ENCODE measurements at regions not wholly inside any gene's neighbourhood (a gene's known extent, or its start where the extent isn't known, plus 50 kb on each side); places are given as distances from the start of the nearest gene placed in this dataset.

DNA sequence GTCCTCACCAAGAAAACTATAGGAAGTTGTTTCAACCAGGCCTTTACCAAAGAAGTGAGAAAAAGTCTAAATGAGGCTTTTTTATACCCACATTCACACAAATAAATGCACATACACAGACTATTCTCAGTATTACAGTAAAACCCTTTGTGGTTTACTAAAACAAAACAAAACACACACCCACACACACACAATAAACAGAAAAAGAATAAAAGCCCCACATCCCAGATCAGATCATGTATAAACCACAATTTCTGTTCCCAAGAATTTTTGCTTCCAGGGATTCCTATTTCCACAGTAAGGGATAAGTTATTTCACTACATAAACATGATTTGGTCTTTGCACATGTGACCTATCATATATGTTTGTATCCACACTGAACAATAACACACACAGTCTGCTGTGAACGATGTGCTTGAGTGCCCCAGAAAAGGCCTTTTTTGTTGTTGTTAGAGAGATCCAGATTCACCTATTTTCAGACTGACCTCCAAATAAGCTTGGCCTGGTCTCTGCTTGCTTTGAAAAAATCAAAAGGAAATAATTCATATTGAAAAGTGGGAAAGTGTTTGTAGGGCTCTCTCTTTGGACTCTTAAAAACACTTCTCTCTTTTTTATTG lies 283.4 kb upstream of the ATP11B start:
- ChIA-PET POLR2A (no interaction called here), CTCF (no interaction called here)
- no peak overlapping the region for H3K4me2 ChIP-seq (replicated peaks; ENCODE audit: low read depth, low read length, poor library complexity, severe bottlenecking)
- DNase-seq: no peak
- peaks cover 15% of the 10 kb centered on the region for H3K27me3 Mint-ChIP-seq
- H3K36me3 ChIP-seq (replicated peaks in 1 of 2; ENCODE audit: control extremely low read depth in 1 of 2, control insufficient read depth in 1 of 2, extremely low read depth in 1 of 2, insufficient read depth in 2 of 2, low read length in 1 of 2): no peaks in the 10 kb centered on the region
- no CpG with 5 or more reads among the region's 1 CpG for WGBS (ENCODE audit: insufficient coverage)
- H3K9me3 ChIP-seq (ENCODE audit: control extremely low read depth in 1 of 3, control insufficient read depth in 2 of 3, insufficient read depth in 1 of 3, low read length in 2 of 3): no peaks in the 10 kb centered on the region
- ATAC-seq (ENCODE audit: low read depth): no peak
- no peak for TF ChIP-seq EZH2 (IDR thresholded peaks at IDR 0.05; ENCODE audit: borderline replicate concordance, insufficient read depth, low read depth, low read length, poor library complexity, severe bottlenecking)
- TF ChIP-seq, protein P1, sequence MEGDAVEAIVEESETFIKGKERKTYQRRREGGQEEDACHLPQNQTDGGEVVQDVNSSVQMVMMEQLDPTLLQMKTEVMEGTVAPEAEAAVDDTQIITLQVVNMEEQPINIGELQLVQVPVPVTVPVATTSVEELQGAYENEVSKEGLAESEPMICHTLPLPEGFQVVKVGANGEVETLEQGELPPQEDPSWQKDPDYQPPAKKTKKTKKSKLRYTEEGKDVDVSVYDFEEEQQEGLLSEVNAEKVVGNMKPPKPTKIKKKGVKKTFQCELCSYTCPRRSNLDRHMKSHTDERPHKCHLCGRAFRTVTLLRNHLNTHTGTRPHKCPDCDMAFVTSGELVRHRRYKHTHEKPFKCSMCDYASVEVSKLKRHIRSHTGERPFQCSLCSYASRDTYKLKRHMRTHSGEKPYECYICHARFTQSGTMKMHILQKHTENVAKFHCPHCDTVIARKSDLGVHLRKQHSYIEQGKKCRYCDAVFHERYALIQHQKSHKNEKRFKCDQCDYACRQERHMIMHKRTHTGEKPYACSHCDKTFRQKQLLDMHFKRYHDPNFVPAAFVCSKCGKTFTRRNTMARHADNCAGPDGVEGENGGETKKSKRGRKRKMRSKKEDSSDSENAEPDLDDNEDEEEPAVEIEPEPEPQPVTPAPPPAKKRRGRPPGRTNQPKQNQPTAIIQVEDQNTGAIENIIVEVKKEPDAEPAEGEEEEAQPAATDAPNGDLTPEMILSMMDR (IDR thresholded peaks at IDR 0.05): no peak
- intact Hi-C loops (cut with micrococcal nuclease): no loop called here
- no peak overlapping the region for H3K4me3 ChIP-seq (ENCODE audit: control extremely low read depth in 1 of 5, extremely low read depth in 1 of 5, insufficient read depth in 1 of 5, low read depth in 2 of 5, low read length in 4 of 5)
- H3K4me3 Mint-ChIP-seq: no peak overlapping the region
- H3K9ac ChIP-seq (ENCODE audit: low read length): no peak overlapping the region
- no peaks in the 10 kb centered on the region for H3K9me3 Mint-ChIP-seq (ENCODE audit: insufficient read depth)
- no peak overlapping the region for H3K27ac Mint-ChIP-seq
- no peaks in the 10 kb centered on the region for H3K4me1 Mint-ChIP-seq
- no peaks in the 10 kb centered on the region for H4K20me1 ChIP-seq (ENCODE audit: control insufficient read depth, insufficient read depth, low read length, poor library complexity, severe bottlenecking)
- no peaks in the 10 kb centered on the region for H3K4me1 ChIP-seq (ENCODE audit: control insufficient read depth in 2 of 2, insufficient read depth in 2 of 2, low read length in 2 of 2)
- H3K27me3 ChIP-seq (replicated peaks in 1 of 4; ENCODE audit: control extremely low read depth in 1 of 4, control insufficient read depth in 3 of 4, insufficient read depth in 4 of 4, low read length in 3 of 4): peaks cover 0 to 2% (median 0%) of the 10 kb centered on the region in 4 experiments
- H3K27ac ChIP-seq (ENCODE audit: low read length in 2 of 2): no peak overlapping the region
- H2AFZ ChIP-seq (ENCODE audit: insufficient read depth, low read depth, low read length, poor library complexity, severe bottlenecking): no peak overlapping the region
- no peaks in the 10 kb centered on the region for H3K79me2 ChIP-seq (ENCODE audit: control insufficient read depth, insufficient read depth, low read length)

DNA sequence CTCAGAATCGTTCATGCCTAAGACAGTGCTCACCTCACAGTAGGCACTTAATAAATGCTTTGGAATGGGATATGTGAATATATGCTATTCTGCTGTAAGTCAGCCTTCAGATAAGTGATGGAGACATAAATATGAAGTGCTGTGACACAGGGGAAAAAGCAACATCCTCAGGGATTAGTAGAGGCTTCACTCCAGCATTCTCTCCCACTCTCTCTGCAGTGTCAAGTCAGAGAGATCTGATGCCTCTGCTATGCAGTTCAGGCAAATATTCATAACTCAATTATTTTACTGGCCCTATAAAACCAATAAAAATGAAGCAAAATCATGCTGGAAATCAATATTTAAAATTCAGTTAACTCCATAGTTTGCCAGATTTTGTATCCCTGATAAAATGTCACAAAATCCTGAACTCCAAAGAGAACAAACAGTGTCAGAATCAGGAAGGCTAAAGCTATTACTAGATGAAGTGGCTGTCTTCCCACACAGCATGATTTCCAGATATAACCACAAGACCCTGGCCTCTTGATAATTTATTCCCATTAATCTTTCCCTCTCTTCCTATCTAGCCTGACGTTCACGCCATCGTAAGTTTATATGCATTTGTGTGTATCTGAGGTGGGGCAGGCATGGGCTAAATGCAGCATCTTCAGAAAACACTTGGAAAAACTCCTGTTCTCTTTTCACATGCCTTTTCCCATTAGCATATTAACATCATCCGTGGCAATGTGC lies 278.9 kb upstream of the ATP11B start:
- no CpG with 5 or more reads among the region's 5 CpGs for WGBS (ENCODE audit: insufficient coverage)
- no peak overlapping the region for H3K27ac ChIP-seq (ENCODE audit: low read length in 2 of 2)
- H3K27ac Mint-ChIP-seq: no peak overlapping the region
- H3K4me2 ChIP-seq (replicated peaks; ENCODE audit: low read depth, low read length, poor library complexity, severe bottlenecking): no peak overlapping the region
- no peaks in the 10 kb centered on the region for H3K27me3 ChIP-seq (replicated peaks in 1 of 4; ENCODE audit: control extremely low read depth in 1 of 4, control insufficient read depth in 3 of 4, insufficient read depth in 4 of 4, low read length in 3 of 4)
- DNase-seq: no peak
- H3K9me3 ChIP-seq (ENCODE audit: control extremely low read depth in 1 of 3, control insufficient read depth in 2 of 3, insufficient read depth in 1 of 3, low read length in 2 of 3): no peaks in the 10 kb centered on the region
- no peak for ATAC-seq (ENCODE audit: low read depth)
- H4K20me1 ChIP-seq (ENCODE audit: control insufficient read depth, insufficient read depth, low read length, poor library complexity, severe bottlenecking): no peaks in the 10 kb centered on the region
- no peaks in the 10 kb centered on the region for H3K4me1 Mint-ChIP-seq
- H2AFZ ChIP-seq (ENCODE audit: insufficient read depth, low read depth, low read length, poor library complexity, severe bottlenecking): no peak overlapping the region
- no peaks in the 10 kb centered on the region for H3K9me3 Mint-ChIP-seq (ENCODE audit: insufficient read depth)
- no peak for TF ChIP-seq EZH2 (IDR thresholded peaks at IDR 0.05; ENCODE audit: borderline replicate concordance, insufficient read depth, low read depth, low read length, poor library complexity, severe bottlenecking)
- TF ChIP-seq, protein P1 (IDR thresholded peaks at IDR 0.05): no peak
- H3K4me1 ChIP-seq (ENCODE audit: control insufficient read depth in 2 of 2, insufficient read depth in 2 of 2, low read length in 2 of 2): no peaks in the 10 kb centered on the region
- H3K36me3 ChIP-seq (replicated peaks in 1 of 2; ENCODE audit: control extremely low read depth in 1 of 2, control insufficient read depth in 1 of 2, extremely low read depth in 1 of 2, insufficient read depth in 2 of 2, low read length in 1 of 2): no peaks in the 10 kb centered on the region
- ChIA-PET POLR2A (no interaction called here), CTCF (no interaction called here)
- no peak overlapping the region for H3K4me3 ChIP-seq (ENCODE audit: control extremely low read depth in 1 of 5, extremely low read depth in 1 of 5, insufficient read depth in 1 of 5, low read depth in 2 of 5, low read length in 4 of 5)
- H3K79me2 ChIP-seq (ENCODE audit: control insufficient read depth, insufficient read depth, low read length): no peaks in the 10 kb centered on the region
- intact Hi-C loops (cut with micrococcal nuclease): no loop called here
- H3K4me3 Mint-ChIP-seq: no peak overlapping the region
- H3K9ac ChIP-seq (ENCODE audit: low read length): no peak overlapping the region
- H3K27me3 Mint-ChIP-seq: no peaks in the 10 kb centered on the region
